Rectal smooth muscle tissue (tissue), 1 donor: ENCODE measurements at regions not wholly inside any gene's neighbourhood (a gene's known extent, or its start where the extent isn't known, plus 50 kb on each side); places are given as distances from the start of the nearest gene placed in this dataset.
"Not testable (repeated sequence)": the region's sequence is repeated elsewhere in the genome, so short reads cannot be mapped to it uniquely, and the experiment has no call there.

Experiments used
- H3K27ac ChIP-seq: one replicate; pipeline ENCODE4 v1.7.0; 2013; ENCODE audit warnings: low read depth, low read length, inconsistent platforms
- H3K27me3 ChIP-seq: one replicate; pipeline ENCODE4 v1.7.0; 2013; ENCODE audit warnings: low read length; ENCODE audit not compliant: control insufficient read depth, insufficient read depth
- H3K36me3 ChIP-seq: one replicate; pipeline ENCODE4 v1.7.0; 2013; ENCODE audit warnings: low read length; ENCODE audit not compliant: control insufficient read depth, insufficient read depth
- H3K4me1 ChIP-seq: one replicate; pipeline ENCODE4 v1.7.0; 2013; ENCODE audit warnings: low read length; ENCODE audit not compliant: control insufficient read depth, insufficient read depth
- H3K4me3 ChIP-seq: one replicate; pipeline ENCODE4 v1.7.0; 2013; ENCODE audit warnings: low read length
- H3K9ac ChIP-seq: one replicate; pipeline ENCODE4 v1.7.0; 2013; ENCODE audit warnings: low read length

GRCh38 chr7:17109020-17109419, 189.4 kb upstream of the AHR start:
- no peaks in the 10 kb centered on the region for H3K4me1 ChIP-seq

GRCh38 chr7:17113770-17114169, 184.7 kb upstream of the AHR start:
- H3K36me3 ChIP-seq, H3K4me3 ChIP-seq, H3K27me3 ChIP-seq, H3K9ac ChIP-seq, H3K27ac ChIP-seq, H3K4me1 ChIP-seq: not testable (repeated sequence)

More at GRCh38 chr7:17109020-17109419, 189.4 kb upstream of the AHR start:
- no peak overlapping the region for H3K9ac ChIP-seq
- H3K27me3 ChIP-seq = no peaks in the 10 kb centered on the region
- H3K36me3 ChIP-seq = no peaks in the 10 kb centered on the region
- H3K4me3 ChIP-seq = no peak overlapping the region
- H3K27ac ChIP-seq = no peak overlapping the region

- Histone ChIP-seq H3K27ac (no peak overlapping the region), H3K27me3 (no peaks in the 10 kb centered on the region), H3K36me3 (no peaks in the 10 kb centered on the region), H3K4me3 (no peak overlapping the region), H3K4me1 (no peaks in the 10 kb centered on the region), H3K9ac (no peak overlapping the region)
These were observed 180.0 kb upstream of the AHR start for GRCh38 chr7:17118412-17118811.

- Histone ChIP-seq H3K9ac (no peak overlapping the region), H3K27ac (no peak overlapping the region), H3K36me3 (no peaks in the 10 kb centered on the region), H3K27me3 (no peaks in the 10 kb centered on the region), H3K4me3 (no peak overlapping the region), H3K4me1 (no peaks in the 10 kb centered on the region)
These were observed 177.7 kb upstream of the AHR start for GRCh38 chr7:17120756-17121155.

GRCh38 chr7:17121671-17122070, 176.8 kb upstream of the AHR start:
- no peaks in the 10 kb centered on the region for H3K4me1 ChIP-seq
- no peaks in the 10 kb centered on the region for H3K36me3 ChIP-seq
- H3K27ac ChIP-seq = no peak overlapping the region
- no peaks in the 10 kb centered on the region for H3K27me3 ChIP-seq
- no peak overlapping the region for H3K9ac ChIP-seq
- H3K4me3 ChIP-seq = no peak overlapping the region

- no peak overlapping the region for H3K9ac ChIP-seq
- no peak overlapping the region for H3K27ac ChIP-seq
- H3K4me3 ChIP-seq = no peak overlapping the region
- no peaks in the 10 kb centered on the region for H3K4me1 ChIP-seq
- H3K27me3 ChIP-seq = no peaks in the 10 kb centered on the region
- no peaks in the 10 kb centered on the region for H3K36me3 ChIP-seq
These were observed 175.4 kb upstream of the AHR start for GRCh38 chr7:17123020-17123419.

GRCh38 chr7:17126413-17127268, 171.8 kb upstream of the AHR start:
- no peaks in the 10 kb centered on the region for H3K27me3 ChIP-seq
- no peak overlapping the region for H3K4me3 ChIP-seq
- no peaks in the 10 kb centered on the region for H3K4me1 ChIP-seq
- H3K27ac ChIP-seq = no peak overlapping the region
- no peak overlapping the region for H3K9ac ChIP-seq
- no peaks in the 10 kb centered on the region for H3K36me3 ChIP-seq

- no peak overlapping the region for H3K9ac ChIP-seq
- no peaks in the 10 kb centered on the region for H3K4me1 ChIP-seq
- H3K36me3 ChIP-seq = no peaks in the 10 kb centered on the region
- no peaks in the 10 kb centered on the region for H3K27me3 ChIP-seq
- no peak overlapping the region for H3K4me3 ChIP-seq
- no peak overlapping the region for H3K27ac ChIP-seq
These were observed 169.2 kb upstream of the AHR start for GRCh38 chr7:17129218-17129617.

GRCh38 chr7:17130281-17131059, 168.0 kb upstream of the AHR start:
- Histone ChIP-seq H3K4me1 (no peaks in the 10 kb centered on the region), H3K4me3 (peak overlapping the region; percentile 29), H3K9ac (no peak overlapping the region), H3K27ac (peak overlapping the region; percentile 54), H3K36me3 (no peaks in the 10 kb centered on the region), H3K27me3 (no peaks in the 10 kb centered on the region)

- H3K9ac ChIP-seq = no peak overlapping the region
- H3K27me3 ChIP-seq = no peaks in the 10 kb centered on the region
- peak overlapping the region; percentile 54 for H3K27ac ChIP-seq
- H3K4me3 ChIP-seq = peak overlapping the region; percentile 29
- H3K4me1 ChIP-seq = no peaks in the 10 kb centered on the region
- no peaks in the 10 kb centered on the region for H3K36me3 ChIP-seq
These were observed 167.4 kb upstream of the AHR start for GRCh38 chr7:17131060-17131345.

- Histone ChIP-seq H3K27ac (no peak overlapping the region), H3K4me1 (no peaks in the 10 kb centered on the region), H3K9ac (no peak overlapping the region), H3K36me3 (no peaks in the 10 kb centered on the region), H3K27me3 (no peaks in the 10 kb centered on the region), H3K4me3 (no peak overlapping the region)
These were observed 166.3 kb upstream of the AHR start for GRCh38 chr7:17131983-17132655.

- Histone ChIP-seq H3K36me3 (no peaks in the 10 kb centered on the region), H3K27ac (no peak overlapping the region)
These were observed 165.7 kb upstream of the AHR start for GRCh38 chr7:17132726-17133125.

More at GRCh38 chr7:17132726-17133125, 165.7 kb upstream of the AHR start:
- Histone ChIP-seq H3K4me3 (no peak overlapping the region), H3K9ac (no peak overlapping the region), H3K4me1 (no peaks in the 10 kb centered on the region), H3K27me3 (no peaks in the 10 kb centered on the region)
